ENCODE measurements at regions not wholly inside any gene's neighbourhood (a gene's known extent, or its start where the extent isn't known, plus 50 kb on each side); places are given as distances from the start of the nearest gene placed in this dataset.

- no peak for DNase-seq
These were observed 50.3 kb upstream of the SORBS2 start for GRCh38 chr4:185862340-185862739.

GRCh38 chr4:185863946-185864345 lies 52.0 kb upstream of the SORBS2 start:
- DNase-seq: no peak

GRCh38 chr4:185865901-185866328 lies 53.9 kb upstream of the SORBS2 start:
- DNase-seq: no peak

- DNase-seq: no peak
These were observed 55.8 kb upstream of the SORBS2 start for GRCh38 chr4:185867770-185868169.

GRCh38 chr4:185868983-185869382 lies 57.0 kb upstream of the SORBS2 start:
- no peak for DNase-seq

GRCh38 chr4:185869427-185869826 lies 57.4 kb upstream of the SORBS2 start:
- no peak for DNase-seq

GRCh38 chr4:185870366-185870765 lies 58.4 kb upstream of the SORBS2 start:
- no peak for DNase-seq

GRCh38 chr4:185872747-185873380 lies 60.9 kb upstream of the SORBS2 start:
- no peak for DNase-seq

- no peak for DNase-seq
These were observed 62.7 kb upstream of the SORBS2 start for GRCh38 chr4:185874516-185875230.

GRCh38 chr4:185875316-185875907 lies 63.4 kb upstream of the SORBS2 start:
- DNase-seq: no peak

- DNase-seq: no peak
These were observed 66.6 kb upstream of the SORBS2 start for GRCh38 chr4:185878633-185879032.

- DNase-seq: no peak
These were observed 67.8 kb upstream of the SORBS2 start for GRCh38 chr4:185879666-185880312.

GRCh38 chr4:185880571-185880970 lies 68.6 kb upstream of the SORBS2 start:
- DNase-seq: peak; percentile 28

GRCh38 chr4:185881430-185881829 lies 69.4 kb upstream of the SORBS2 start:
- DNase-seq: no peak

GRCh38 chr4:185883591-185883990 lies 71.6 kb upstream of the SORBS2 start:
- DNase-seq: no peak

GRCh38 chr4:185885075-185885474 lies 73.1 kb upstream of the SORBS2 start:
- DNase-seq: no peak

- DNase-seq: no peak
These were observed 73.6 kb upstream of the SORBS2 start for GRCh38 chr4:185885604-185886003.

- DNase-seq: no peak
These were observed 75.0 kb upstream of the SORBS2 start for GRCh38 chr4:185886832-185887524.

GRCh38 chr4:185888676-185889075 lies 76.7 kb upstream of the SORBS2 start:
- no peak for DNase-seq

- DNase-seq: no peak
These were observed 77.6 kb upstream of the SORBS2 start for GRCh38 chr4:185889585-185889984.

- no peak for DNase-seq
These were observed 78.2 kb upstream of the SORBS2 start for GRCh38 chr4:185890196-185890595.

GRCh38 chr4:185892165-185892564 lies 80.2 kb upstream of the SORBS2 start:
- DNase-seq: no peak

- DNase-seq: no peak
These were observed 81.5 kb upstream of the SORBS2 start for GRCh38 chr4:185893500-185893899.

All from NCI-H345 (cell line).